GM12891 (cell line): ENCODE measurements at regions not wholly inside any gene's neighbourhood (a gene's known extent, or its start where the extent isn't known, plus 50 kb on each side); places are given as distances from the start of the nearest gene placed in this dataset.
"Not testable (repeated sequence)": the region's sequence is repeated elsewhere in the genome, so short reads cannot be mapped to it uniquely, and the experiment has no call there.

Experiments
- DNase-seq: peaks from one replicate; pipeline ENCODE4 v3.0.0; 2011; ENCODE audit warnings: low spot score; ENCODE audit not compliant: insufficient read length
- FAIRE-seq: peaks from 2 replicates; lab custom pipeline; 2011; peaks lifted over from hg19 to GRCh38; lab: Jason Lieb, UNC
- PAX5 ChIP-seq: IDR thresholded peaks from 2 replicates; pipeline ENCODE4 v1.6.1; 2011; ENCODE audit warnings: low read length, moderate library complexity, mild to moderate bottlenecking; ENCODE audit not compliant: insufficient read depth, severe bottlenecking
- POLR2A ChIP-seq: IDR thresholded peaks from 2 replicates; pipeline ENCODE4 v1.6.1; 2011; ENCODE audit warnings: low read depth, low read length, control low read depth
- POLR2AphosphoS5 ChIP-seq: IDR thresholded peaks from 2 replicates; pipeline ENCODE4 v1.6.1; 2011; ENCODE audit warnings: low read depth, low read length, control low read depth
- POU2F2 ChIP-seq: IDR thresholded peaks from 2 replicates; pipeline ENCODE4 v1.6.1; 2011; ENCODE audit warnings: low read depth, mild to moderate bottlenecking, control low read depth, low read length, moderate library complexity
- SPI1 ChIP-seq: IDR thresholded peaks from 2 replicates; pipeline ENCODE4 v1.6.1; 2011; ENCODE audit warnings: low read depth, low read length, control low read depth
- TAF1 ChIP-seq: IDR thresholded peaks from 2 replicates; pipeline ENCODE4 v1.6.1; 2011; ENCODE audit warnings: low read depth, low read length, control low read depth

GRCh38 chr21:27036736-27037301, 69.9 kb upstream of the ADAMTS5 start:
- TF ChIP-seq TAF1 (no peak), SPI1 (no peak), POLR2A (no peak), POLR2AphosphoS5 (no peak), POU2F2 (no peak), PAX5 (no peak)
- FAIRE-seq (no peak), DNase-seq (no peak)

GRCh38 chr21:27035791-27036190, 68.9 kb upstream of the ADAMTS5 start:
- DNase-seq = no peak
- no peak for FAIRE-seq
- TF ChIP-seq SPI1 (no peak), POLR2A (no peak), TAF1 (no peak), POU2F2 (no peak), POLR2AphosphoS5 (no peak), PAX5 (no peak)

- no peak for FAIRE-seq
- no peak for TF ChIP-seq PAX5
- TF ChIP-seq POLR2A = no peak
- no peak for TF ChIP-seq POLR2AphosphoS5
- TF ChIP-seq TAF1 = no peak
- TF ChIP-seq SPI1 = no peak
- no peak for TF ChIP-seq POU2F2
- no peak for DNase-seq
These were observed 67.9 kb upstream of the ADAMTS5 start for GRCh38 chr21:27034796-27035195.

- TF ChIP-seq TAF1 (no peak), POLR2A (no peak), SPI1 (no peak), POU2F2 (no peak), POLR2AphosphoS5 (no peak), PAX5 (no peak)
- no peak for FAIRE-seq
- no peak for DNase-seq
These were observed 66.6 kb upstream of the ADAMTS5 start for GRCh38 chr21:27033471-27033870.

- no peak for FAIRE-seq
- TF ChIP-seq POU2F2 = no peak
- TF ChIP-seq PAX5 = no peak
- no peak for TF ChIP-seq POLR2A
- TF ChIP-seq SPI1 = no peak
- no peak for TF ChIP-seq TAF1
- TF ChIP-seq POLR2AphosphoS5 = no peak
These were observed 59.6 kb upstream of the ADAMTS5 start for GRCh38 chr21:27026501-27026900.

GRCh38 chr21:27025708-27026107, 58.8 kb upstream of the ADAMTS5 start:
- FAIRE-seq, DNase-seq: not testable (repeated sequence)

More at GRCh38 chr21:27026501-27026900, 59.6 kb upstream of the ADAMTS5 start:
- DNase-seq = no peak

- FAIRE-seq = no peak
- TF ChIP-seq POU2F2 = no peak
- TF ChIP-seq PAX5 = no peak
- TF ChIP-seq TAF1 = no peak
- no peak for TF ChIP-seq POLR2A
- no peak for TF ChIP-seq POLR2AphosphoS5
- TF ChIP-seq SPI1 = no peak
- no peak for DNase-seq
These were observed 58.1 kb upstream of the ADAMTS5 start for GRCh38 chr21:27024971-27025370.

- no peak for DNase-seq
- TF ChIP-seq POLR2AphosphoS5 (no peak), TAF1 (no peak), POU2F2 (no peak), PAX5 (no peak), POLR2A (no peak), SPI1 (no peak)
- FAIRE-seq = no peak
These were observed 57.4 kb upstream of the ADAMTS5 start for GRCh38 chr21:27024301-27024700.

GRCh38 chr21:27023186-27023585, 56.3 kb upstream of the ADAMTS5 start:
- FAIRE-seq (no peak), DNase-seq (no peak)
- TF ChIP-seq PAX5 (no peak), SPI1 (no peak), POLR2A (no peak), POU2F2 (no peak), TAF1 (no peak), POLR2AphosphoS5 (no peak)

- no peak for TF ChIP-seq POLR2AphosphoS5
- no peak for TF ChIP-seq PAX5
- no peak for TF ChIP-seq SPI1
- TF ChIP-seq POU2F2 = no peak
- TF ChIP-seq TAF1 = no peak
- no peak for TF ChIP-seq POLR2A
- FAIRE-seq (no peak), DNase-seq (no peak)
These were observed 54.9 kb upstream of the ADAMTS5 start for GRCh38 chr21:27021801-27022200.
